H1 (cell line): ENCODE measurements at regions not wholly inside any gene's neighbourhood (a gene's known extent, or its start where the extent isn't known, plus 50 kb on each side); places are given as distances from the start of the nearest gene placed in this dataset.

ENCODE experiments used
- CTCF ChIA-PET: fragments of 300-600 bp; sonication (Branson Sonifier 250); formaldehyde crosslinking; loops from one replicate; lab custom pipeline; 2021; ENCODE audit not compliant: partially characterized antibody; lab: Charles Lee
- POLR2A ChIA-PET: fragments of 300-600 bp; sonication (Branson Sonifier 250); formaldehyde crosslinking; loops from one replicate; lab custom pipeline; 2021; ENCODE audit warnings: inconsistent platforms; ENCODE audit not compliant: partially characterized antibody; lab: Charles Lee
- DNase-seq, 2 experiments: peaks; one replicate each; pipeline versions ENCODE4 v3.0.0 to v3.0.0-alpha.2; 2010 to 2022; ENCODE audit warnings: low spot score in 2 of 2, low read depth in 1 of 2, mixed read lengths in 1 of 2
- FAIRE-seq: peaks from 2 replicates; lab custom pipeline; 2011; peaks lifted over from hg19 to GRCh38; lab: Jason Lieb, UNC
- H2AFZ ChIP-seq: 2 replicates; pipeline ENCODE4 v1.8.1; 2012; ENCODE audit warnings: low read length, inconsistent platforms
- H2AK5ac ChIP-seq: 2 replicates; pipeline ENCODE4 v1.6.1; 2013; ENCODE audit warnings: low read depth, low read length
- H2BK120ac ChIP-seq: replicated peaks from 2 replicates; pipeline ENCODE3; 2013; ENCODE audit warnings: low read depth, low read length, inconsistent platforms
- H2BK12ac ChIP-seq: 2 replicates; pipeline ENCODE4 v1.6.1; 2013; ENCODE audit warnings: low read depth, low read length
- H2BK15ac ChIP-seq: 2 replicates; pipeline ENCODE4 v1.6.1; 2013; ENCODE audit warnings: low read length
- H2BK20ac ChIP-seq: 2 replicates; pipeline ENCODE4 v1.6.1; 2013; ENCODE audit warnings: low read length
- H2BK5ac ChIP-seq: 2 replicates; pipeline ENCODE4 v1.6.1; 2013; ENCODE audit warnings: low read depth, low read length
- H3K14ac ChIP-seq: 2 replicates; pipeline ENCODE4 v1.6.1; 2013; ENCODE audit warnings: inconsistent platforms; ENCODE audit not compliant: insufficient read length
- H3K18ac ChIP-seq: 2 replicates; pipeline ENCODE4 v1.6.1; 2013; ENCODE audit warnings: low read length; ENCODE audit errors: extremely low read depth
- H3K23ac ChIP-seq: 2 replicates; pipeline ENCODE4 v1.6.1; 2013; ENCODE audit warnings: inconsistent platforms; ENCODE audit not compliant: insufficient read length
- H3K23me2 ChIP-seq: 2 replicates; pipeline ENCODE4 v1.6.1; 2013; ENCODE audit warnings: low read depth, low read length
- H3K27ac ChIP-seq: 2 replicates; pipeline ENCODE4 v1.6.1; 2011; ENCODE audit warnings: low read depth, low read length, inconsistent platforms
- H3K27me3 ChIP-seq, 4 experiments: replicated peaks in 1 of 4; 1 replicate in 1 of 4; 2 replicates in 3 of 4; pipeline versions ENCODE4 v1.6.1 to v1.8.1; 2011 to 2013; ENCODE audit warnings: low read length in 3 of 4, mild to moderate bottlenecking in 3 of 4, inconsistent platforms in 2 of 4, mixed read lengths in 2 of 4, moderate library complexity in 1 of 4; ENCODE audit not compliant: control insufficient read depth in 3 of 4, insufficient read depth in 3 of 4; ENCODE audit errors: extremely low read depth in 1 of 4
- H3K36me3 ChIP-seq, 4 experiments: 2 replicates each; pipeline versions ENCODE4 v1.6.1 to v1.8.1; 2011 to 2013; ENCODE audit warnings: mild to moderate bottlenecking in 4 of 4, low read length in 3 of 4, moderate library complexity in 2 of 4, control low read depth in 1 of 4, inconsistent platforms in 1 of 4; ENCODE audit not compliant: insufficient read depth in 4 of 4, control insufficient read depth in 2 of 4
- H3K4ac ChIP-seq: replicated peaks from 2 replicates; pipeline ENCODE3; 2013; ENCODE audit warnings: low read length, low read depth, mixed read lengths, inconsistent platforms; ENCODE audit not compliant: insufficient read length
- H3K4me1 ChIP-seq, 4 experiments: replicated peaks in 1 of 4; 1 replicate in 1 of 4; 2 replicates in 3 of 4; pipeline versions ENCODE4 v1.6.1 to v1.8.1; 2011 to 2013; ENCODE audit warnings: low read length in 3 of 4, inconsistent platforms in 2 of 4, mixed read lengths in 1 of 4; ENCODE audit not compliant: insufficient read depth in 4 of 4, control insufficient read depth in 3 of 4
- H3K4me2 ChIP-seq, 2 experiments: 2 replicates each; pipeline versions ENCODE4 v1.6.1 to v1.8.1; 2011 to 2013; ENCODE audit warnings: low read depth in 2 of 2, low read length in 2 of 2, control low read depth in 1 of 2, inconsistent platforms in 1 of 2, mild to moderate bottlenecking in 1 of 2; ENCODE audit not compliant: insufficient read depth in 1 of 2
- H3K4me3 ChIP-seq, 4 experiments: fragments of 200-600, 300-600 bp in 1 of 4; sonication (generic), shearing (Covaris generic), sonication (Bioruptor Twin) in 1 of 4; 2 replicates each; pipeline versions ENCODE4 v1.5.1 to v1.8.1; 2011 to 2016; ENCODE audit warnings: low read length in 4 of 4, low read depth in 3 of 4, control low read depth in 2 of 4, inconsistent platforms in 2 of 4, mild to moderate bottlenecking in 2 of 4, mixed read lengths in 1 of 4, moderate library complexity in 1 of 4; ENCODE audit not compliant: insufficient read depth in 2 of 4; ENCODE audit errors: extremely low read depth in 1 of 4
- H3K56ac ChIP-seq: replicated peaks from 2 replicates; pipeline ENCODE3; 2013; ENCODE audit warnings: low read depth, mild to moderate bottlenecking, mixed read lengths, low read length, inconsistent platforms; ENCODE audit not compliant: insufficient read length
- H3K79me1 ChIP-seq: 2 replicates; pipeline ENCODE4 v1.6.1; 2013; ENCODE audit warnings: low read depth, low read length, control low read depth
- H3K79me2 ChIP-seq, 2 experiments: 2 replicates each; pipeline versions ENCODE4 v1.6.1 to v1.8.1; 2012 to 2013; ENCODE audit warnings: low read length in 2 of 2, mild to moderate bottlenecking in 2 of 2, inconsistent platforms in 1 of 2; ENCODE audit not compliant: insufficient read depth in 2 of 2, control insufficient read depth in 1 of 2
- H3K9ac ChIP-seq, 4 experiments: replicated peaks in 1 of 4; 1 replicate in 1 of 4; 2 replicates in 3 of 4; pipeline versions ENCODE4 v1.6.1 to v1.8.1; 2011 to 2013; ENCODE audit warnings: low read depth in 3 of 4, low read length in 3 of 4, control low read depth in 2 of 4, mild to moderate bottlenecking in 2 of 4, moderate library complexity in 2 of 4, inconsistent platforms in 1 of 4; ENCODE audit errors: extremely low read depth in 1 of 4
- H3K9me3 ChIP-seq, 2 experiments: 2 replicates each; pipeline versions ENCODE4 v1.6.1 to v1.8.1; 2012 to 2013; ENCODE audit warnings: mild to moderate bottlenecking in 2 of 2, moderate library complexity in 2 of 2, control low read depth in 1 of 2, inconsistent platforms in 1 of 2, low read depth in 1 of 2, low read length in 1 of 2, mixed read lengths in 1 of 2; ENCODE audit not compliant: insufficient read depth in 2 of 2
- H4K20me1 ChIP-seq, 2 experiments: replicated peaks in 1 of 2; 2 replicates each; pipeline versions ENCODE3 to v1.8.1; 2011 to 2013; ENCODE audit warnings: inconsistent platforms in 2 of 2, low read length in 2 of 2, mild to moderate bottlenecking in 1 of 2; ENCODE audit not compliant: insufficient read depth in 2 of 2, control insufficient read depth in 1 of 2
- H4K5ac ChIP-seq: 2 replicates; pipeline ENCODE4 v1.6.1; 2013; ENCODE audit warnings: low read length, low read depth, mixed read lengths, inconsistent platforms; ENCODE audit not compliant: insufficient read length
- H4K8ac ChIP-seq: 2 replicates; pipeline ENCODE4 v1.8.0; 2013; ENCODE audit warnings: mild to moderate bottlenecking, moderate library complexity, low read length, inconsistent platforms; ENCODE audit not compliant: insufficient read depth; ENCODE audit errors: extremely low read depth
- H4K91ac ChIP-seq: replicated peaks from 2 replicates; pipeline ENCODE3; 2013; ENCODE audit warnings: low read length, mixed read lengths, inconsistent platforms; ENCODE audit not compliant: insufficient read length
- CHD1 ChIP-seq: IDR thresholded peaks from 2 replicates; pipeline ENCODE4 v1.6.1; 2012; ENCODE audit warnings: low read depth, low read length, improper control_type of control experiment
- CTBP2 ChIP-seq: IDR thresholded peaks from 2 replicates; pipeline ENCODE4 v1.7.0; 2011; ENCODE audit warnings: borderline replicate concordance, mild to moderate bottlenecking, moderate library complexity, mixed read lengths, low read length; ENCODE audit not compliant: insufficient read depth, insufficient read length
- HDAC2 ChIP-seq, 2 experiments: fragments of 300-600 bp in 1 of 2; sonication (generic) in 1 of 2; IDR thresholded peaks; 2 replicates each; pipeline ENCODE4 v1.6.1; 2011 to 2012; ENCODE audit warnings: low read depth in 2 of 2, low read length in 2 of 2, mild to moderate bottlenecking in 2 of 2, moderate library complexity in 2 of 2, borderline replicate concordance in 1 of 2, inconsistent platforms in 1 of 2
- JUND ChIP-seq: IDR thresholded peaks from 2 replicates; pipeline ENCODE4 v1.6.1; 2011; ENCODE audit warnings: mild to moderate bottlenecking, improper control_type of control experiment, low read length
- MAX ChIP-seq: IDR thresholded peaks from 2 replicates; pipeline ENCODE4 v1.6.1; 2012; ENCODE audit warnings: inconsistent platforms
- NANOG ChIP-seq: IDR thresholded peaks from 2 replicates; pipeline ENCODE4 v1.6.1; 2011; ENCODE audit warnings: low read length, low read depth, mild to moderate bottlenecking, inconsistent platforms; ENCODE audit not compliant: insufficient read depth, poor library complexity, severe bottlenecking
- RAD21 ChIP-seq, 2 experiments: IDR thresholded peaks in 1 of 2; conservative IDR thresholded peaks in 1 of 2; 2 replicates each; pipeline ENCODE4 v1.6.1; 2011; ENCODE audit warnings: low read depth in 2 of 2, low read length in 2 of 2, improper control_type of control experiment in 1 of 2, inconsistent platforms in 1 of 2, mild to moderate bottlenecking in 1 of 2, moderate library complexity in 1 of 2
- RXRA ChIP-seq: IDR thresholded peaks from 2 replicates; pipeline ENCODE4 v1.6.1; 2011; ENCODE audit warnings: low read depth, mild to moderate bottlenecking, low read length, moderate library complexity; ENCODE audit not compliant: insufficient read depth
- SP4 ChIP-seq: IDR thresholded peaks from 2 replicates; pipeline ENCODE4 v1.6.1; 2012; ENCODE audit warnings: low read length, inconsistent platforms
- TAF1 ChIP-seq: IDR thresholded peaks from 2 replicates; pipeline ENCODE4 v1.6.1; 2011; ENCODE audit warnings: mild to moderate bottlenecking, low read depth, low read length
- TEAD4 ChIP-seq: IDR thresholded peaks from 2 replicates; pipeline ENCODE4 v1.6.1; 2012; ENCODE audit warnings: low read depth, low read length, inconsistent platforms, mixed read lengths
- whole genome bisulfite sequencing, 2 experiments: shearing (Covaris generic) in 1 of 2; methylation state at CpG; one replicate each; pipeline versions ENCODE4 v1.1.6 to v1.1.7; 2013 to 2015; ENCODE audit warnings: low lambda C conversion rate in 2 of 2, mixed read lengths in 2 of 2, inconsistent platforms in 1 of 2, low coverage in 1 of 2, missing lambda C conversion rate in 1 of 2; ENCODE audit not compliant: insufficient replicate concordance in 2 of 2, insufficient coverage in 1 of 2, insufficient read length in 1 of 2; ENCODE audit errors: extremely low coverage in 1 of 2, missing lambda C conversion rate in 1 of 2; 5-methylcytosine and 5-hydroxymethylcytosine counted together

- no peak overlapping the region for H3K4ac ChIP-seq
- no peaks in the 10 kb centered on the region for H3K79me1 ChIP-seq
- FAIRE-seq (no peak), DNase-seq (peak in 1 of 2 experiments; percentile 62)
- H3K4me2 ChIP-seq: peak overlapping the region; percentile 41 to 59
- H3K36me3 ChIP-seq: no peaks in the 10 kb centered on the region
- CTCF ChIA-PET: interaction anchor here (0.8 to 3.7 kb wide), 21 partner anchors 9 to 496 kb away, joined by 3 to 22 read pairs (median 9); no protein-coding TSS in a partner anchor
- H3K4me3 ChIP-seq: peak overlapping the region in 2 of 4 experiments; percentile 8 to 46; a peak in 3 of 8 replicates
- no peak overlapping the region for H2BK20ac ChIP-seq
- no peaks in the 10 kb centered on the region for H3K23me2 ChIP-seq
- no peak overlapping the region for H2AFZ ChIP-seq
- H2BK12ac ChIP-seq: no peak overlapping the region
- H2AK5ac ChIP-seq: no peak overlapping the region
- H3K4me1 ChIP-seq: peaks cover 14 to 22% (median 19%) of the 10 kb centered on the region in 4 experiments
- POLR2A ChIA-PET: interaction anchor here (0.6 to 1.4 kb wide), 2 partner anchors 9 to 31 kb away, joined by 3 to 6 read pairs; no protein-coding TSS in a partner anchor
- WGBS, 2 experiments: 5% methylated on average over 8 of the region's 8 CpGs; no CpG with 5 or more reads in 1 of the 2 experiments
- H4K20me1 ChIP-seq: peaks cover 2 to 3% of the 10 kb centered on the region in 2 experiments
- no peaks in the 10 kb centered on the region for H3K9me3 ChIP-seq
- H3K14ac ChIP-seq: no peak overlapping the region
- no peak overlapping the region for H2BK15ac ChIP-seq
- no peak overlapping the region for H4K91ac ChIP-seq
- H2BK5ac ChIP-seq: no peak overlapping the region
- no peak overlapping the region for H3K18ac ChIP-seq
- no peak overlapping the region for H3K23ac ChIP-seq
- H3K79me2 ChIP-seq: no peaks in the 10 kb centered on the region
- H3K27me3 ChIP-seq: peaks cover 19 to 39% (median 35%) of the 10 kb centered on the region in 4 experiments
- no peak overlapping the region for H3K56ac ChIP-seq
- no peak overlapping the region for H4K5ac ChIP-seq
- no peak overlapping the region for H3K9ac ChIP-seq
- H3K27ac ChIP-seq: no peak overlapping the region
- H2BK120ac ChIP-seq: no peak overlapping the region
- H4K8ac ChIP-seq: no peak overlapping the region
- TF ChIP-seq CHD1: no peak
- TF ChIP-seq SP4: no peak
- peak; percentile 50; the same call in 1 of the 2 replicates for TF ChIP-seq MAX
- TF ChIP-seq CTBP2: no peak
- TF ChIP-seq HDAC2 (IDR thresholded peaks at IDR 0.05; ENCODE audit: borderline replicate concordance in 1 of 2, low read depth in 2 of 2, low read length in 2 of 2): 0 out of 4 replicates have a peak, but pooled peaks of 1 of the 2 experiments have one; percentile 84
- TF ChIP-seq RXRA: no peak
- TF ChIP-seq TEAD4: peak; percentile 61; the same call in 1 of the 2 replicates
- peak; percentile 12 for TF ChIP-seq NANOG
- 0 out of 2 replicates have a peak, but pooled peaks have one; percentile 28 for TF ChIP-seq TAF1
- no peak for TF ChIP-seq JUND
- TF ChIP-seq RAD21 (IDR thresholded peaks at IDR 0.05 in 1 of 2, conservative IDR thresholded peaks at IDR 0.05 in 1 of 2; ENCODE audit: low read depth in 2 of 2, low read length in 2 of 2): peak; percentile 25 to 51; a peak in 3 of 4 replicates
Observed at GRCh38 chr18:61637319-61637718, 255.5 kb downstream of the RNF152 start.
